ENCODE measurements at regions not wholly inside any gene's neighbourhood (a gene's known extent, or its start where the extent isn't known, plus 50 kb on each side); places are given as distances from the start of the nearest gene placed in this dataset.

GRCh38 chr16:60151987-60152386 is 1417.9 kb upstream of the GOT2 start:
- CTCF ChIA-PET, result no interaction called here
- Histone ChIP-seq H3K79me2 (ENCODE audit: insufficient read depth) (no peaks in the 10 kb centered on the region), H3K9me2 (no peaks in the 10 kb centered on the region), H2AFZ (ENCODE audit: low read depth) (no peak overlapping the region), H4K20me1 (ENCODE audit: insufficient read depth) (no peaks in the 10 kb centered on the region), H3K4me2 (no peak overlapping the region), H3K27me3 (ENCODE audit: insufficient read depth) (no peaks in the 10 kb centered on the region), H3K4me3 (ENCODE audit: low read depth in 2 of 2, low read length in 1 of 2) (no peak overlapping the region), H3K9ac (no peak overlapping the region), H3K4me1 (ENCODE audit: control insufficient read depth in 1 of 2, insufficient read depth in 2 of 2, low read depth in 1 of 2, low read length in 1 of 2) (no peaks in the 10 kb centered on the region), H3F3A (replicated peaks; ENCODE audit: insufficient read depth) (no peaks in the 10 kb centered on the region), H3K27ac (ENCODE audit: low read depth in 2 of 2, low read length in 1 of 2) (no peak overlapping the region), H3K9me3 (no peaks in the 10 kb centered on the region), H3K36me3 (replicated peaks in 1 of 2; ENCODE audit: control insufficient read depth in 1 of 2, insufficient read depth in 2 of 2, low read length in 1 of 2) (no peaks in the 10 kb centered on the region)
- TF ChIP-seq NRF1 (IDR thresholded peaks at IDR 0.05; ENCODE audit: low read depth, low read length), result no peak
- no peak for TF ChIP-seq TEAD4 (IDR thresholded peaks at IDR 0.05; ENCODE audit: borderline replicate concordance, insufficient read depth)
- no peak for TF ChIP-seq NFIC (IDR thresholded peaks at IDR 0.05; ENCODE audit: borderline replicate concordance)
- POLR2A ChIA-PET, result no interaction called here
- no peak for DNase-seq
- 18% methylated on average over 3 of the region's 3 CpGs for WGBS (ENCODE audit: low lambda C conversion rate)

GRCh38 chr16:60150907-60151306 is 1416.8 kb upstream of the GOT2 start:
- POLR2A ChIA-PET, result no interaction called here
- H3F3A ChIP-seq (replicated peaks; ENCODE audit: insufficient read depth), result no peaks in the 10 kb centered on the region
- no peak overlapping the region for H3K9ac ChIP-seq
- H4K20me1 ChIP-seq (ENCODE audit: insufficient read depth), result no peaks in the 10 kb centered on the region
- WGBS (ENCODE audit: low lambda C conversion rate), result 47% methylated on average over 3 of the region's 3 CpGs
- CTCF ChIA-PET, result no interaction called here
- H2AFZ ChIP-seq (ENCODE audit: low read depth), result no peak overlapping the region
- H3K27ac ChIP-seq (ENCODE audit: low read depth in 2 of 2, low read length in 1 of 2), result no peak overlapping the region
- TF ChIP-seq, protein P1, sequence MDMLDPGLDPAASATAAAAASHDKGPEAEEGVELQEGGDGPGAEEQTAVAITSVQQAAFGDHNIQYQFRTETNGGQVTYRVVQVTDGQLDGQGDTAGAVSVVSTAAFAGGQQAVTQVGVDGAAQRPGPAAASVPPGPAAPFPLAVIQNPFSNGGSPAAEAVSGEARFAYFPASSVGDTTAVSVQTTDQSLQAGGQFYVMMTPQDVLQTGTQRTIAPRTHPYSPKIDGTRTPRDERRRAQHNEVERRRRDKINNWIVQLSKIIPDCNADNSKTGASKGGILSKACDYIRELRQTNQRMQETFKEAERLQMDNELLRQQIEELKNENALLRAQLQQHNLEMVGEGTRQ (IDR thresholded peaks at IDR 0.05; ENCODE audit: borderline replicate concordance, low read depth, low read length), result no peak
- no peak for TF ChIP-seq FOXJ3 (CRISPR knock-in tag; IDR thresholded peaks at IDR 0.05)
- TF ChIP-seq GATA2 (CRISPR knock-in tag; IDR thresholded peaks at IDR 0.05), result no peak
- TF ChIP-seq CHD2 (IDR thresholded peaks at IDR 0.05; ENCODE audit: low read length, partially characterized antibody), result no peak
- TF ChIP-seq FOSL2 (IDR thresholded peaks at IDR 0.05; ENCODE audit: borderline replicate concordance, low read depth), result no peak
- no peak for TF ChIP-seq MXI1 (IDR thresholded peaks at IDR 0.05; ENCODE audit: low read depth, low read length)
- no peak for TF ChIP-seq RXRA (IDR thresholded peaks at IDR 0.05; ENCODE audit: borderline replicate concordance, low read depth)
- TF ChIP-seq TCF12 (IDR thresholded peaks at IDR 0.05), result no peak
- TF ChIP-seq MEF2A (IDR thresholded peaks at IDR 0.05; ENCODE audit: borderline replicate concordance, low read depth), result no peak
- no peak for TF ChIP-seq REST (IDR thresholded peaks at IDR 0.05; ENCODE audit: low read depth, low read length)
- TF ChIP-seq SIN3A (IDR thresholded peaks at IDR 0.05; ENCODE audit: borderline replicate concordance, low read depth, low read length), result no peak
- TF ChIP-seq ELF1 (IDR thresholded peaks at IDR 0.05), result no peak
- no peaks in the 10 kb centered on the region for H3K36me3 ChIP-seq (replicated peaks in 1 of 2; ENCODE audit: control insufficient read depth in 1 of 2, insufficient read depth in 2 of 2, low read length in 1 of 2)
- no peak overlapping the region for H3K4me2 ChIP-seq
- no peak for DNase-seq
- H3K9me3 ChIP-seq, result no peaks in the 10 kb centered on the region; the same call in 1 of the 2 replicates
- H3K9me2 ChIP-seq, result no peaks in the 10 kb centered on the region
- H3K4me1 ChIP-seq (ENCODE audit: control insufficient read depth in 1 of 2, insufficient read depth in 2 of 2, low read depth in 1 of 2, low read length in 1 of 2), result no peaks in the 10 kb centered on the region
- H3K79me2 ChIP-seq (ENCODE audit: insufficient read depth), result no peaks in the 10 kb centered on the region
- H3K4me3 ChIP-seq (ENCODE audit: low read depth in 2 of 2, low read length in 1 of 2), result no peak overlapping the region
- H3K27me3 ChIP-seq (ENCODE audit: insufficient read depth), result no peaks in the 10 kb centered on the region

Measured in SK-N-SH (cell line).